ENCODE measurements at regions not wholly inside any gene's neighbourhood (a gene's known extent, or its start where the extent isn't known, plus 50 kb on each side); places are given as distances from the start of the nearest gene placed in this dataset.

DNA sequence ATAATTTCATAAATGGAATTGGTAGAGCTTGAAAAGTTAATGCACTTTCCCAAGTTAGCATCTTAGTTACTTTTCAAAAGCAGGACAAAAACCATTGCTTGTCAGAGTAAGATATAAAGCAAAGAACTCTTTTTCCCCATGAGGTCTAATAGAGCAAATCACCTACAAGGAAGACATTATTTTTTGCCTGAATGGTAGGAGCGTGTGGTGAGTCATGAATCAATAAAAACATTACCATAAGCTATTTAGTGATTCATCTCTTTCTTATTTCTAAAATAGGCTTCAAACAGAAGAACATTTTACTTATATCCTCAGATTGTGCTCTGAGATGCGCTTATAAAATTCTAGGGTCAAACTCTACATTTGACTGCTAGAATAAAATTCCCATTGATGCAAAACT, 109.4 kb upstream of the GPRIN3 start:
- no peak for DNase-seq

DNA sequence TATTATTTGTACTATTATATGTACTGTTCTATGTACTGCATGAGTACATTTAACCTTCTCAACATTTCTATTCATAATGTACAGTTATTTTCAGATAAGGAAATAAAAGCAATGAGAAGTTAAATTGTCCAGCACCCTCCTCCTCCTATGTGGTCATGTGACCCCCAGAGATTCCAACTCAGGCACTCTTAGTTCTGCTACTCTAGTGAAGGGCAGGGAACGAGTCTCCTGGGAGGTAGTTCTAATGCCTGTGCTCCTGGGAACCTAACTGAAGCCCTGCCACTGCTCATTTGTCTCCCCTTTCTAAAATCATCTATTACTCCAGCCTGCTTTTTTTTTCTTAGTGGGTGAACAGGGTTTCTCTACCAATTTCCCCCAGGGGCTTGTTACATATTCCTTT, 105.9 kb upstream of the GPRIN3 start:
- no peak for DNase-seq

DNA sequence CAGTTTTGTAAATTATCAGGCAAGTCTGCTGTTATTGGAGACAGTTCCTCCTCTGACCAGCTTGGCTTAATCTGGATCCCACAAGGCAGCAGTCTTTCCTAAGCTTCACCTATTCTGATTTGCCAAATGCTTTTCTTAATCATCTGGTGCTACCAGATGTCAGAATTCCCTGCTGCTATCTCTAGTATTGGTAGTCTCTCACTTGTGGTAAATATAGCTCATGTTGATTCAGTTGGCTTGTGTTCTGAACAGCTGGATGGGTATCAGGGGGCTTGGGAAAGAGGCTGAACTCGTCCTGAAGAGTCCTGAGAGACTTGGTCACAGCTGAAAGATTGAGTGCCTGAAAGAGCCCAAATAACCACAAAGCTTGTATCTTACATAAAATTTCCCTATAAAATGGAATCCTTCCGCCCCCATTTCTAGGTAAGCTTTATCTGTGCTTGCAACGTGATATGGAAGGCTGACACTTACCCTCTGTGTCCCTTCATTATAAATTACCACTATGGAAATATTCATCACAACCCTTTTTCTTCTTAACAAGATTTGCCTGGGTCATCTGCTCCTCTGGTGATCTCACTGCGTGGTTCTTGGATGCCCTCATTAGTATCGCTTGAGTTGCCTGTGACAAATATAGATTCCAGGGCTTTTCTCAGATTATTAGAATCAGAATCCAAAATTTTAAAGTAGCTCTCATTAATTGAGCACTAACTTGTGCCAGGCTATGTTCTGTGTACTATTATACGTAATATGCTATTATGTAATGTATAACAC, 104.1 kb upstream of the GPRIN3 start:
- DNase-seq: no peak

DNA sequence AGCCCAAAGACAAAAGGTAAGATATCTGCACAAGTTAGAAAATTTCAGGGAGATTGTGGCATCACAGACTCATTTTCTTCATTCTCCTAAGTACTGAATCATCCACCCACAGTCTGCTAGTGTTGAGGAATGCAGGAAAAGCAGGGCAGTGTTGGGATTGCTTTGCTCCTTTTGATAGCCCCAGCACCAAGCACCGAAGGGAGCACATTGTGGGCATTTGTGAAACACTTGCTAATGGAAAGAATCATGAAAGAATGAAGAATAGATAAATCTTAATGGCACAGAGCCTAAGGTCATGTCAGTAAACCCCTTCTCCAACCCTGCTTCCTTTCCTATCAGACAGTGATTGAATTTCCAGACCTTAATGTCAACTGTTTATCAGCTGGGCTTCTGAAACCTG, 103.1 kb upstream of the GPRIN3 start:
- DNase-seq: no peak

DNA sequence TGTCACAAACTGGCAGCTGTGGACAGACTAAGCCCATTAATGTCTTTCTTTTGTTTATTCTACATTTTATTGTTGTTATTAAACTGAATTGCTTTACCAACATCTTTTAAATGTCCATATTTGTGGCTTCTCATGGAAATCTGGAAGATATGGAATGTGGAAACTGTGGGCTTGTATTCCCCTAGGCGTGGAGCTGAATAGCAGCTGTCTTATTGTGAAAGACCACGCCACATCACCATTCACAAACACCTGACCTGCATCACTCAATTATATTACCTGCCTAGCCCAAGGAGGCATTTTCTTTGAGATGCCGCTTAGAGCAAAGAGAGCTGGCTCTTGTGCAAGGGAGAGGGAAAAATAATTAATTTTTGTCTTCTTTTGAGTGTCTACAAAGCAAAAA, 96.9 kb upstream of the GPRIN3 start:
- DNase-seq: no peak

DNA sequence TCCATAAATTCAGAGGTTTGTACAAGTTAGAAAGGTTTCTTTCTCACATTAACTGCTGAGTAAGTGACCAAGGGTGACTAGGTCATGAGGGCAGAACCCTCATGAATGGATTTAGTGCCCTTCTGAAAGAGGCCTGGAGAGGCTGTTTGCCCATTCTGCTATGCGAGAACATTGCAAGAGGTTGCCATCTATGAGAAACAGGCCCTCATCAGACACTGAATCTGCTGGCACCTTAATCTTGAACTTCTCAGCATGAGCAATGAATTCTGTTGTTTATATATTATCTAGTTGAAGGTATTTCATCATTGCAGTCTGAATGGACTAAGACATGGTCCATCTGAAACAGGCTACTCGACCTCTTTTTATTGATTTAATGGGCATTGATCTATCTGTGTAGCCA, 96.2 kb upstream of the GPRIN3 start:
- DNase-seq: no peak

DNA sequence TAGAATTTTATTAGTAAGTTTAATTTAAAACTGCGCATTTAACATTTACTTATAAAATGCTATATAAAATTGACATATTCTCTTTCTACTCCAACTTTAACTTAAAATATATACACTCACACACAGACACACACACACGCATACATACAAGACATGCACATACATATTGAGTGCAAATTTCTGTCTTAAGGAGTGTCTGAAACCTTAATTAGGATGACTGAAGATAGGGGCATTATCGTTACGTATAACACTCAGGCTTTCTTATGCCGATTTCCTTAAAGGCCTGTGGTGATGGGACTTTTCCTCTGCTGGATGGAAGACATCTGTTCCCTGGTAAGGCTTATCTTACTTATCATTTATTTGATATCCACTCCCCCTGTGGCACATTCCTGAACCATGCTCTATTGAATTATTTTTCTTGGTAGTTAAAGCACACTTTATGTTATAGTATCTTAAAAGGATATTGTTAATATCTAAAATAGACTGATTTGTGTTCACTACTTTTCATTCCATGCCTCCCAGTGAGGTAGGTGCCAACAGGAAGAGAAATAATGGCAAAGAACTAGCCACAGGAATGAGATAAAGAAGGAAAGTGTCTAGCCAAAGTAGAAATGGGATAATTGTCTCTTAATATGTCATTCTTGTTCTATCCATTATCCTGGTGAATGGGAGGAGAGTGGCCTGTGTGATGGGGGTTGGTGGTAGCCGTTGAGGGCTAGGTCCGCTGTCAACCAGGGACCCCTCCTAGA, 92.9 kb upstream of the GPRIN3 start:
- no peak for DNase-seq

DNA sequence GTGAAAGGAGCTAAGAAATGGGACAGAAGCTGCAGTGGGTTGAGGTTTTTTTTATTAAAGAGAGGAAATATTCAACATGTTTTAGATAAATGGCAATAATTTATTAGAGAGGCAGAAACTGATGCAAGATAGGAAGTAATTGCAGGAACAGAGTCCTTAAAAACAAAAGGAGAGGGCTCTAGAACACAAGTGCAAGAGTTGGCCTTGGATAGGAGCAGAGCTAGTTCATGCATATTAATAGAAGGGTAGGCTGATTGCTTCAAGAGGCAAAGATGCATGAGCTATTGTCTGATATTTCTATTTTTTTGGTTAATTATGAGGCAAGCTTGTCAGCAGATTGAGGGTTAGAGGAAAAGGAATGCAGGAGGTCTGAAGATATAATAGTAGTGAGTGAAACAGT, 91.0 kb upstream of the GPRIN3 start:
- DNase-seq: no peak

DNA sequence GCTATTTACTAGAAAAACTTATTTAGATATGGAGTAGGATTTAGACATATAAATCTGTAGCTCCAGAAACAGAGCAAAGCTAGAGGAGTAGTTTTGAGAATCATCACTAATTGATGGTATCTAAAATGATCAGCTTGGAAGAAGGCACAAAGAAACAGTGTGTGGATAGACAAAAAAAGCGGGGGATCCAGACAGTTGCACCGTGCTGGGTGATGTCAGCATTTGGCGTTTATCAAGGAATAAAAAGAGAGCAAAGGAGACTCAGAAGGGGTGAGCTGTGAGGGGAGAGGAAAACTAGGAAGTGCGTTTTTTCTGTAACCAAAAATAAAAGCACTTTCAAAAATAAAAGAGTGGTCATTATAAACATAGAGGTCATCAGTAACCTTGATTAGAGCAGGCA, 90.5 kb upstream of the GPRIN3 start:
- no peak for DNase-seq

DNA sequence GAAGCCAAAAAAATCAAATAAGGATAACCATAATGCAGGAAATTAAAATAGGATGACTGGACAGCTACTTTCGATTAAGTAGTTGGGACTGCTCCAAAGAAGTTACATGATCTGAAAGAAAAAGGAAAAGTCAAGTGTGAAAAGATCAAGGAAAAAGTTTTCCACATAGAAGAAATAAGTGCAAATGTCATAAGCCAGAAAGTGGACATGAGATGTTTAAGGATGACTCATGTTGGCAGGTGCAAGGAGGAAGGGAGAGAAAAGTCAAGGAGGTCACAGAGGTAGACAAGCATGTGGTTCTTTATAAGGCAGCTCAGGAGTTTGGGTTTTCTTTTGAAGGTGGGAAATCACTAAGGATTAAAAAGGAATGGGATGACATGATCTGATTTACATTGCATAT, 89.8 kb upstream of the GPRIN3 start:
- DNase-seq: no peak

DNA sequence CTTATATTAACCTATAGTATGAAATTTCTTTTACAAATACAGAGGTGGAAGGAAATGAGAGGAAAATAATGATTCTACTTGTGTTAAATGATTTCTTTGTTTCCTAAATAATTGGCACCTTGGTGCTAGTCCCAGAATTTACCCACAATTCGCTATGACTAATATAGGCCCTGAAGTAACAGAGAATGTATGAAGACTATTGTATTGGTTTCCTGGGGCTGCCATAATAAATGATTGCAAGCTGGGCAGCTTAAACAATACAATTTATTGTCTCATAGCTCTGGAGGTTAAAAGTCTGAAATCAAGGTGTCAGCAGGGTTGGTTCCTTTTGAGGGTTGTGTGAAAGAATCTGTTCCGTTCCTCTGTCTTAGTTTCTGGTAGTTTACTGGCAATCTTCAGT, 74.8 kb upstream of the GPRIN3 start:
- no peak for DNase-seq

DNA sequence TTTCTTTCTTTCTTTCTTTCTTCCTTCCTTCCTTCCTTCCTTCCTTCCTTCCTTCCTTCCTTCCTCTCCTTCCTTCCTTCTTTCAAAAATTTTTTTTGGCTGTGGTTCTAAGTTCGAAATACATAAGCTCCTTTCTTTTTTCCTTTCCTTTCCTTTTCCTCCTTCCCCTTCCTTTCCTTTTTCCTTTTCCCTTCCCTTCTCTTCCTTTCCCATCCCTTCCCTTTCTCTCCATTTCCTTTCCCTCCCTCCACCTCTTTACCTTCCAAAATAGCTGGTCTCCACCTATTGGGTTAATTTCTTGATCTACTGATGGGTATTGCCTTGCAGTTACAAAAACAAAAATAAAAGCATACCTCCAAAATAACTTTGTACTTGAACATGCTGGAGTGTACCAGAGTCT, 73.4 kb upstream of the GPRIN3 start:
- DNase-seq: no peak

DNA sequence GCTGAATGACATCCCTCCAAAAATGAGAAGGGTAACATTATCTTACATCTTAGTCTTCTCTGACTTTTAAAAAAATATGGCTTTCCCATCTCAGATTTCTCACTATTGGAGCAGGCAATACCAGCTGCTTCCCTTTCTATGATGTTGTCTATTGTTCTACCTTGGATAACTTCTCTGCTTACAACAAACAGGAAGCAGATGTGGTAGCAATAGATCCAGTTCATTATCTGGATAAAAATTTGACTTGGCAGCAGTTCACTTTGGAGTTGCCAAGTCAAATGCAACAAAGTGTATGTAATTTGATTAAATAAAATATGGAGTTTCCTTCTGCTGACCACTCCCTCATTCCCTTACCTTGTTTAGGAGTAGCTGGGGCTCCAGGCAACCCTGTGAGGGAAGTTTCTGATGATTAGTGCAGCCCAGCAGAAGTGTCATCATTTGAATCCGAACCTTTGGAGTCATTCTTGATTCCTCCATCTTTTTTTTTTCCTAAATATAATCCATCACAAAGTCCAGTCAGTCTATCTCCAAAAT, 72.0 kb upstream of the GPRIN3 start:
- DNase-seq: no peak

DNA sequence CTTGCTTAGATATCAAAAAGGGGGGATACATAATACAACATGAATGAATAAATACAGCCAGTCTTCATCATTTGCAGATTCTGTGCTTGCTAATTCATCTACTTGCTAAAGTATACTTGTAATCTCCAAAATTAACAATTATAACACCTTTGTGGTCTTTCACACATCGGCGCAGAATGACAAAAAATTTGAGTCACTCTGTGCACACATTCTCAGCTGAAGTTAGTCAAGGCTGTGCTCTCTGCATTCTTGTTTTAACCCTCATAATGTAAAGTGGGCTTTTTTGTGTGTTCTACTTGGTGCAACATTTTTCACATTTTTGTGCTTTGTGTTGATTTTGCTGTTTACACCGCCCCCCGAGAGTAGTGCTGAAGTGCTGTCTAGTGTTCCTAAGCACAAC, 65.8 kb upstream of the GPRIN3 start:
- no peak for DNase-seq

DNA sequence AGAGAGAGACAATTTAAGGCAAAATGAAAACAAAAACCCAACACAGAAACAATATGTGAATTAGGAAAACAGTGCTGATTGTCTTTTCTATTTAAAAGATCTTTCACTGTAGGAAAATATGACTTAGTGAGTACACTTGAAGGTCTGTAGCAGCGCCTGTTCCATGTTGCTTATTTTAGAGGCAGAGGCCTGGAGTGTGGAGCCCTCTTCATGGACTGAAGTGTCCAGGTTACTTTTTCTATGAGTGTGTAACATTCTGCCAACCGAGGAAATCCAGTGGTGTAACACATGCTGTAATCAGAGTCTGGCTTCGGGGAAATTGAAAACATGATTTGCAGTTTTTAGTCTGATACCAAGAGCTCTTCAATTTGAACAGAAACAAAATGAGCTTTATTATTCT, 64.0 kb upstream of the GPRIN3 start:
- no peak for DNase-seq

DNA sequence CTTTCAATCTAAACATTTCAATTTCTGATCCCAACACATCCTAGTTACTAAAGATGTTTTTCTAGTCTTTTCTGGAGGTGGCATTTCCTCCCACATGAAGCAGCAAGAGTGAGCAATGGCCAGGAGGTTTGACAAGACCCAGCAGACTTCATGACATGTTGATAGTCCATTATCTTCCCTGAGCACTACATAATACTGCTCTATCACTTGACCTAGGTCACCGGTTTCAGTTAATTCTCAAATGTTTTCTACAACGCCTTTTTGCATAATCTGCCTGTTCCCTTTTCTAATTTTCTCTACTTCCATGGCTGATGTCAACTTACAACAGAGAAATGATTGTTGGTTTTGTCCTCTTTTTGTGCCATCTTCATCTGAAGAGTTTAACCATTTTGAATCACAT, 62.0 kb upstream of the GPRIN3 start:
- DNase-seq: no peak

DNA sequence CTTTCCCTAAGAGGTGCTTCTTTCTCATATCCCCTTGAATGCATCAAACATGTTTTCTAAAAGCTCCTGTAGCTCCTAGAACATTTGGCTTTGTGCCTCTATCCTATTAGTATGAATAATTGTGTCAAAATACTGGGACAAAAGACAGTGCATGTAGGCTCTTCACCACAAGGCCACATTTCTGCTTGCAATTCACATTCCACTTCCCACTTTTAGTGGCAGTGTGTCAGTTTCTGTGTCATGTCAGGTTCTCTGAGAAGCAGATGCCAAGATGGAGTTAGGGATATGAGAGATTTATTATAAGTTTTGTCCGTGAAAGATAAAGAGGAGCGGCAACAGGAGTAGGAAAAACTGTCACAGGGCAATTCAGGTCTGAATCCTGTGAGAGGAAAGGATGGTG, 61.3 kb upstream of the GPRIN3 start:
- no peak for DNase-seq

DNA sequence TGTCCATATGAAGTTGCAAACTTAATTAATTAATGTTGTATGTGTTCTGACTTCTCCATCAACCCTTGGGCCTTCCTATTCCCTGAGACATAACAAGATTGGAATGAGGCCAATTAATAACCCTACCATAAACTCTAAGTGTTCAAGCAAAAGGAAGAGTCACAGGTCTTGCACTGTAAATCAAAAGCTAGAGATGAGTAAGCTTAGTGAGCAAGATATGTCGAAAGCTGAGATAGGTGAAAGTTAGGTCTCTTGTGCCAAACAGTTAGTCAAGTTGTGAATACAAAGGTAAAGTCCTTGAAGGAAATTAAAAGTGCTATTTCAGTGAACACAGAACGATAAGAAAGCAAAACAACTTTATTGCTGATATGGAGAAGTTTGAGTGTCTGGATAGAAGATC, 58.2 kb upstream of the GPRIN3 start:
- no peak for DNase-seq

DNA sequence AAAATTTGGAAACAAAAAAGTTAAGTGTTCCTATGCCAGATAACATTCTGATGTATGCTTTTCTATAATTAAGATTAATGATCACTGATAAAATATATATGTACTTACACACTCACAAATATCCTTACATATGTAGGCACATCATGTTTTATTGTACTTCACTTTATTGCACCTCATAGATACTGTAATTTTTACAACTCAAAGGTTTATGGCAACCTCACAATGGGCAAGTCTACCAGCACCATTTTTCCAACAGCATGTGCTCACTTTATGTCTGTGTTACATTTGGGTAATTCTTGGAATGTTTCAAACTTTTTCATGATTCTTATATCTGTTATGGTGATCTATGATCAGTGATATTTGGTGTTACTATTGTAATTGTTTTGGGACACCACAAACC, 57.8 kb upstream of the GPRIN3 start:
- DNase-seq: no peak

DNA sequence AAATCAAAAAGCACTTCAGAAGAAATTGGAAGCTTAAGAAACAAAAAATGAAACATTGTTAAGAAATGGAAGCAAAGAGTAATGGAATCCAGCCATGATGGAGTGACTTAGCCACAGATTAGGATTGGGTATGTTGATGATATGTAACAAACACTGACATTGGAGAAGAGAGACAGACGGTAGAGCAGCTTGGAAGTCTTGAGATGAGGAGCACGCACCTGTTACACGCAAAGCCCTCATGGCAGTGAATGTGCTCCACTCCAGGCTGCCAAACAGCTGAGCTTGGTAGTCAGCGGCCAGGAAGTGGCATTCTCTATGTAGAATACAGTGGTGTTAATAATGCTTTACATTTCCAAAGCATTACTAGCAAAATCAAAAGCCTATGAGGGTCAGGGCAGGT, 56.9 kb upstream of the GPRIN3 start:
- no peak for DNase-seq

DNA sequence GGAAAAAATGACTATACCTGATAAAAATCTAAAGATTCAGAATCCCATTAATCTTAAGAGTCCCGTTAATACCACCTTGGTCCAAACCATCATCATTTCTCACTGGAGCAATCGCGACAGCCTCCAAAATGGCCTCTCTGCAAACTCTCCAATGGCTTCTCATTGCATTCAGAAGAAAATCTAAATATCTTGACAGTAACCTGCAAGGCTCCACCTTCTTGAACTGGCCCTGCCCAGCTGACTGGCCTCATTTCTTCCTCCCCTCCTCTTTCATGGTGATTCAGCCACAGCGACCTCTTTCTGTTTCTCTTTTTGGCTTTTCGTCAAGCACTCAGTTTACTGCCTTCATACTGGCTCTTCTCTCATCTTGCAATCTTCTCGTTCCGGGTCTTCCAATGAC, 56.2 kb upstream of the GPRIN3 start:
- no peak for DNase-seq

DNA sequence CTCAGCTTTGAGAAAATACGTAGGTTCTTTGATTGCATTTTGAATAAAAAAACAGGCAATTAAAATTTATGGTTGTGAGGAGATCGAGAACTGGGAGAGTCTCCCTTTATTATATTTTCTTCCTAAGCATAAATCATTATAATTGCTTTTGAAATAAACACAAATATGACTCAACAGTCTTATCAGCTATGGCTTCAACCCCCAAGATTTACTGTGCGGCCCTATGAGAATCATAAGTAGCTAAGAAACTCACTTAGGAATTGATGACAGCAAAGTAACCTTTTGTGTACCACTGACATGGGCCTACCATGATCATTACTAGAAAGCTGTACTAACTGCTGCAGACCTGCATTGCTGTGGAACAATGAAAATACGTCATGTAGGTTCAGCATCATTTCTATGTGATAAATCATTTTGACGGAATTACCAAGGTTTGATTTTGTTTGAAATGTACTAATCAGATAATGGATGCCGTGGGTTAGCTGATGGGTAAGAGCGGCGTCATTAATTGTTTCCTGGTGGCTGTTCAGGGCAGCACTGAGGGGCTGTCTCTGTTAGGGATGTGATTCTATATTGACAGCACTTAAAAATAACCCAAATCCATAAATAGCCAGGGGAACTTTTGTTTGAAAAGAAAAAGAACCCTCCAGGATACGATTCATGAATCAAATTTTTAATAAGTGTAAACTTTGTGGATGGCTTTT, 51.5 kb upstream of the GPRIN3 start:
- no peak for DNase-seq

DNA sequence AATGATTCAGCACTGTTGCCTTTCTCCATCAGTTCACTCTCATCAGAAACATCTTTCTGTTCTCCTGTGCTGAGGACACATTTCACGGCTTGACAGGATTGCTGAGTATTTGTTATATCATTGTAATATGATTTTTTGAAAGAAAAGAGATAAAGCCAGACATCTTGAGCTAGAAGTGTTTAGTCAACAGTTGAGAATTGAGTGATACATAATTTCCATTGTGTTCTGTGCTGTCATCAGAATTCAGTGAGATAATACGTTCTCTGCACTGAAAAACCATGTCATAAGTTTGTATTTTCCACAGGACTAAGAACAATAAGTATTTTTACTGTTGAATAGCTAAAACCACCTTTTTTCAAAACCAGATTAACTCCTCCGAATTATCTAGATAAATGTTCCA, 50.2 kb upstream of the GPRIN3 start:
- no peak for DNase-seq

Measured in SHP77 (cell line).